ENCODE measurements at regions not wholly inside any gene's neighbourhood (a gene's known extent, or its start where the extent isn't known, plus 50 kb on each side); places are given as distances from the start of the nearest gene placed in this dataset.

GRCh38 chr5:17690473-17690872 lies 56.2 kb downstream of the TAF11L14 start:
- no peaks in the 10 kb centered on the region for H3K27me3 ChIP-seq
- H3K4me3 ChIP-seq, result no peak overlapping the region
- intact Hi-C loops (cut with DNase I), result no loop called here
- no peak for TF ChIP-seq POLR2A (IDR thresholded peaks at IDR 0.05)
- TF ChIP-seq, protein P1, sequence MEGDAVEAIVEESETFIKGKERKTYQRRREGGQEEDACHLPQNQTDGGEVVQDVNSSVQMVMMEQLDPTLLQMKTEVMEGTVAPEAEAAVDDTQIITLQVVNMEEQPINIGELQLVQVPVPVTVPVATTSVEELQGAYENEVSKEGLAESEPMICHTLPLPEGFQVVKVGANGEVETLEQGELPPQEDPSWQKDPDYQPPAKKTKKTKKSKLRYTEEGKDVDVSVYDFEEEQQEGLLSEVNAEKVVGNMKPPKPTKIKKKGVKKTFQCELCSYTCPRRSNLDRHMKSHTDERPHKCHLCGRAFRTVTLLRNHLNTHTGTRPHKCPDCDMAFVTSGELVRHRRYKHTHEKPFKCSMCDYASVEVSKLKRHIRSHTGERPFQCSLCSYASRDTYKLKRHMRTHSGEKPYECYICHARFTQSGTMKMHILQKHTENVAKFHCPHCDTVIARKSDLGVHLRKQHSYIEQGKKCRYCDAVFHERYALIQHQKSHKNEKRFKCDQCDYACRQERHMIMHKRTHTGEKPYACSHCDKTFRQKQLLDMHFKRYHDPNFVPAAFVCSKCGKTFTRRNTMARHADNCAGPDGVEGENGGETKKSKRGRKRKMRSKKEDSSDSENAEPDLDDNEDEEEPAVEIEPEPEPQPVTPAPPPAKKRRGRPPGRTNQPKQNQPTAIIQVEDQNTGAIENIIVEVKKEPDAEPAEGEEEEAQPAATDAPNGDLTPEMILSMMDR (IDR thresholded peaks at IDR 0.05), result no peak
- H3K9me3 ChIP-seq (replicated peaks in 1 of 3), result no peaks in the 10 kb centered on the region
- no peaks in the 10 kb centered on the region for H3K36me3 ChIP-seq (replicated peaks in 1 of 2)
- H3K4me1 ChIP-seq (replicated peaks in 1 of 2), result no peaks in the 10 kb centered on the region
- DNase-seq, result no peak
- WGBS, 4 donors, result 32 to 39% (median 33%) methylated on average over 3 of the region's 3 CpGs
- H3K27ac ChIP-seq, result no peak overlapping the region

GRCh38 chr5:17691762-17692161 lies 57.5 kb downstream of the TAF11L14 start:
- WGBS, 4 donors, result 70 to 75% (median 72%) methylated on average over 1 of the region's 1 CpG

GRCh38 chr5:17694371-17694770 lies 60.1 kb downstream of the TAF11L14 start:
- intact Hi-C loops (cut with DNase I), result no loop called here
- no peaks in the 10 kb centered on the region for H3K36me3 ChIP-seq (replicated peaks in 1 of 2)
- no peaks in the 10 kb centered on the region for H3K27me3 ChIP-seq

More at GRCh38 chr5:17691762-17692161, 57.5 kb downstream of the TAF11L14 start:
- TF ChIP-seq, protein P1 (IDR thresholded peaks at IDR 0.05), result no peak
- no peak for TF ChIP-seq POLR2A (IDR thresholded peaks at IDR 0.05)
- H3K4me1 ChIP-seq (replicated peaks in 1 of 2), result no peaks in the 10 kb centered on the region
- no peaks in the 10 kb centered on the region for H3K36me3 ChIP-seq (replicated peaks in 1 of 2)
- H3K9me3 ChIP-seq (replicated peaks in 1 of 3), result no peaks in the 10 kb centered on the region
- intact Hi-C loops (cut with DNase I), result no loop called here
- DNase-seq, result no peak
- no peak overlapping the region for H3K27ac ChIP-seq
- no peaks in the 10 kb centered on the region for H3K27me3 ChIP-seq
- H3K4me3 ChIP-seq, result no peak overlapping the region

DNA sequence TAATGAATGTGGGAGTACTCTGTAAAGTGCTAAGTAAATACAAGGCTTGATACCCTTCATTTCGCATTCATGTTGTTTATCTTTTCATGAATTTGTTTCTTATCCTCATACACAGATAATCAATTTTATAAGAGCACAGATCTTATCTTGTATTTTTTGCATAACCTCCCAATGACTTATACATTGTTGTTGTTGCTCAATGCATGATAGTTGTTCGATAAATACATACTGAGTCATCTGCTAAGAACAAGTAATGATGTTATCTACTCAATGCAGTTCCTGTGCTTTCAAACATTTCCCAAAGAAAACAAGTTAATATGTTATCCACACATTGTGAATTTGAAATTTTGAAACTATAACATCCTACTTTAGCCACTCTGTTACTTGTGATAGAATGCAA lies 60.7 kb downstream of the TAF11L14 start:
- no peak for DNase-seq
- Histone ChIP-seq H3K27me3 (no peaks in the 10 kb centered on the region), H3K4me1 (replicated peaks in 1 of 2) (no peaks in the 10 kb centered on the region), H3K4me3 (no peak overlapping the region), H3K27ac (no peak overlapping the region), H3K9me3 (replicated peaks in 1 of 3) (no peaks in the 10 kb centered on the region), H3K36me3 (replicated peaks in 1 of 2) (no peaks in the 10 kb centered on the region)
- no peak for TF ChIP-seq POLR2A (IDR thresholded peaks at IDR 0.05)
- TF ChIP-seq, protein P1 (IDR thresholded peaks at IDR 0.05), result no peak
- WGBS, 4 donors, result 59 to 71% (median 68%) methylated on average over 2 of the region's 2 CpGs
- intact Hi-C loops (cut with DNase I), result no loop called here

More at GRCh38 chr5:17694371-17694770, 60.1 kb downstream of the TAF11L14 start:
- Histone ChIP-seq H3K4me1 (replicated peaks in 1 of 2) (no peaks in the 10 kb centered on the region), H3K27ac (no peak overlapping the region), H3K4me3 (no peak overlapping the region), H3K9me3 (replicated peaks in 1 of 3) (no peaks in the 10 kb centered on the region)
- TF ChIP-seq, protein P1 (IDR thresholded peaks at IDR 0.05), result no peak
- TF ChIP-seq POLR2A (IDR thresholded peaks at IDR 0.05), result no peak
- no peak for DNase-seq

All from adrenal gland (tissue), 9 donors.